DND-41 (cell line): ENCODE measurements at regions not wholly inside any gene's neighbourhood (a gene's known extent, or its start where the extent isn't known, plus 50 kb on each side); places are given as distances from the start of the nearest gene placed in this dataset.

Experiments
- EZH2 ChIP-seq: IDR thresholded peaks from 3 replicates; pipeline ENCODE4 v1.6.1; 2012; ENCODE audit warnings: borderline replicate concordance, low read depth, mild to moderate bottlenecking, moderate library complexity, low read length, inconsistent platforms; ENCODE audit not compliant: severe bottlenecking
- TF ChIP-seq, protein P1 (sequence below): IDR thresholded peaks from 2 replicates; pipeline ENCODE4 v1.5.1; 2012; ENCODE audit warnings: borderline replicate concordance, low read length, moderate library complexity, mild to moderate bottlenecking; ENCODE audit not compliant: poor library complexity, severe bottlenecking; ENCODE audit errors: extremely low read depth

DNA sequence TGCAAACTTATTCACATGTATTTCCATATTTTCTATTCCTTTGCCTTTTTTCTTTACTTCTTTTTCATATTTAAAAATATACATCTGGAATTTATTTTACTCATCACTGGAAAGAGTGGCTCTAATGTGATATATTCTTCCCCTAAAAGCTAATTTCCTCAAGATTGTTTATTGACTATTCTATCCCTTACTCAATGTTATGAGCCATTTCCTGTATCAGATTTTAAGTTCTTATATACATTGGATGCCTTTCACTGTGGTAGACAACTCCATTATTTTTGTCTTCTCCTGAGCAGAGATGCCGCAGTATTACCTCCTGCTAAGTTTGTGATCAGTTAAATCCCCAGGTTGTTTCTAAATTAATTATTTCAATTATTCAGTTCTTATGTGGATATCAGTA is 418.4 kb upstream of the JAG1 start:
- TF ChIP-seq, protein P1, sequence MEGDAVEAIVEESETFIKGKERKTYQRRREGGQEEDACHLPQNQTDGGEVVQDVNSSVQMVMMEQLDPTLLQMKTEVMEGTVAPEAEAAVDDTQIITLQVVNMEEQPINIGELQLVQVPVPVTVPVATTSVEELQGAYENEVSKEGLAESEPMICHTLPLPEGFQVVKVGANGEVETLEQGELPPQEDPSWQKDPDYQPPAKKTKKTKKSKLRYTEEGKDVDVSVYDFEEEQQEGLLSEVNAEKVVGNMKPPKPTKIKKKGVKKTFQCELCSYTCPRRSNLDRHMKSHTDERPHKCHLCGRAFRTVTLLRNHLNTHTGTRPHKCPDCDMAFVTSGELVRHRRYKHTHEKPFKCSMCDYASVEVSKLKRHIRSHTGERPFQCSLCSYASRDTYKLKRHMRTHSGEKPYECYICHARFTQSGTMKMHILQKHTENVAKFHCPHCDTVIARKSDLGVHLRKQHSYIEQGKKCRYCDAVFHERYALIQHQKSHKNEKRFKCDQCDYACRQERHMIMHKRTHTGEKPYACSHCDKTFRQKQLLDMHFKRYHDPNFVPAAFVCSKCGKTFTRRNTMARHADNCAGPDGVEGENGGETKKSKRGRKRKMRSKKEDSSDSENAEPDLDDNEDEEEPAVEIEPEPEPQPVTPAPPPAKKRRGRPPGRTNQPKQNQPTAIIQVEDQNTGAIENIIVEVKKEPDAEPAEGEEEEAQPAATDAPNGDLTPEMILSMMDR: no peak
- no peak for TF ChIP-seq EZH2
